ENCODE measurements at regions not wholly inside any gene's neighbourhood (a gene's known extent, or its start where the extent isn't known, plus 50 kb on each side); places are given as distances from the start of the nearest gene placed in this dataset.

- TF ChIP-seq CTCF (IDR thresholded peaks at IDR 0.05) = no peak
- TF ChIP-seq EP300 (IDR thresholded peaks at IDR 0.05) = no peak
Measured at GRCh38 chr3:144160627-144161026, 189.0 kb downstream of the DIPK2A start.

Data from sigmoid colon (tissue), 4 donors.